Keratinocyte (primary cell): ENCODE measurements at regions not wholly inside any gene's neighbourhood (a gene's known extent, or its start where the extent isn't known, plus 50 kb on each side); places are given as distances from the start of the nearest gene placed in this dataset.

Experiments
- DNase-seq: peaks from one replicate; pipeline ENCODE4 v3.0.0-alpha.2; 2011; ENCODE audit warnings: low read depth, missing footprints, low spot score
- FAIRE-seq: peaks from 2 replicates; lab custom pipeline; 2011; peaks lifted over from hg19 to GRCh38; lab: Jason Lieb, UNC
- H2AFZ ChIP-seq: 2 replicates; pipeline ENCODE4 v1.6.0; 2012; ENCODE audit warnings: low read length, control low read depth, inconsistent platforms; ENCODE audit not compliant: control insufficient read depth
- H3K27ac ChIP-seq: 2 replicates; pipeline ENCODE4 v1.5.1; 2011; ENCODE audit warnings: low read length; ENCODE audit not compliant: control insufficient read depth, insufficient read depth
- H3K27me3 ChIP-seq: 3 replicates; pipeline ENCODE4 v1.6.0; 2011; ENCODE audit warnings: low read length; ENCODE audit not compliant: control insufficient read depth, insufficient read depth; ENCODE audit errors: extremely low read depth
- H3K36me3 ChIP-seq, 2 experiments: 2 replicates in 1 of 2; 3 replicates in 1 of 2; pipeline ENCODE4 v1.5.1; 2011; ENCODE audit warnings: low read length in 2 of 2, mild to moderate bottlenecking in 1 of 2; ENCODE audit not compliant: control insufficient read depth in 2 of 2, insufficient read depth in 2 of 2; ENCODE audit errors: extremely low read depth in 1 of 2
- H3K4me1 ChIP-seq: 3 replicates; pipeline ENCODE4 v1.5.1; 2011; ENCODE audit warnings: low read length; ENCODE audit not compliant: control insufficient read depth, insufficient read depth; ENCODE audit errors: extremely low read depth
- H3K4me2 ChIP-seq: 3 replicates; pipeline ENCODE4 v1.6.0; 2011; ENCODE audit warnings: low read depth, low read length; ENCODE audit not compliant: control insufficient read depth, insufficient read depth; ENCODE audit errors: extremely low read depth
- H3K4me3 ChIP-seq, 3 experiments: fragments of 200-600 bp in 1 of 3; sonication (generic) in 1 of 3; 2 replicates in 2 of 3; 3 replicates in 1 of 3; pipeline ENCODE4 v1.5.1; 2011 to 2016; ENCODE audit warnings: low read length in 3 of 3, mild to moderate bottlenecking in 3 of 3, control low read depth in 2 of 3, inconsistent platforms in 1 of 3, low read depth in 1 of 3, mixed read lengths in 1 of 3, mixed run types in 1 of 3, moderate library complexity in 1 of 3; ENCODE audit not compliant: control insufficient read depth in 2 of 3, insufficient read depth in 2 of 3; ENCODE audit errors: extremely low read depth in 1 of 3
- H3K79me2 ChIP-seq: 2 replicates; pipeline ENCODE4 v1.6.0; 2012; ENCODE audit warnings: low read length; ENCODE audit not compliant: control insufficient read depth, insufficient read depth
- H3K9ac ChIP-seq: 3 replicates; pipeline ENCODE4 v1.6.0; 2011; ENCODE audit warnings: low read length; ENCODE audit not compliant: control insufficient read depth, insufficient read depth; ENCODE audit errors: extremely low read depth
- H3K9me1 ChIP-seq: 3 replicates; pipeline ENCODE4 v1.6.0; 2011; ENCODE audit warnings: low read length; ENCODE audit not compliant: control insufficient read depth, insufficient read depth; ENCODE audit errors: extremely low read depth
- H3K9me3 ChIP-seq: 2 replicates; pipeline ENCODE4 v1.5.1; 2012; ENCODE audit warnings: low read depth, low read length; ENCODE audit not compliant: control insufficient read depth
- H4K20me1 ChIP-seq: 3 replicates; pipeline ENCODE4 v1.6.0; 2011; ENCODE audit warnings: low read length; ENCODE audit not compliant: control insufficient read depth, insufficient read depth; ENCODE audit errors: extremely low read depth
- EZH2 ChIP-seq: IDR thresholded peaks from one replicate; pipeline ENCODE4 v1.6.1; 2012; ENCODE audit warnings: inconsistent platforms, mild to moderate bottlenecking, low read length, moderate library complexity
- dilution Hi-C: fragments of 300-500 bp; cut with MboI; formaldehyde crosslinking; loops from one replicate; pipeline ENCODE4 v1.7.0; 2020; ENCODE audit warnings: low sequenced_read_pairs; ENCODE audit not compliant: extremely low pct_ligation_motif_present
- TF ChIP-seq, protein P1 (sequence below), 3 experiments: IDR thresholded peaks in 1 of 3; conservative IDR thresholded peaks in 1 of 3; optimal IDR thresholded peaks in 1 of 3; 2 replicates in 2 of 3; 3 replicates in 1 of 3; pipeline versions ENCODE3 to v1.5.1; 2011; ENCODE audit warnings: low read length in 3 of 3, mild to moderate bottlenecking in 3 of 3, moderate library complexity in 2 of 3, control low read depth in 1 of 3, inconsistent platforms in 1 of 3; ENCODE audit not compliant: insufficient read depth in 2 of 3; ENCODE audit errors: extremely low read depth in 1 of 3

DNA sequence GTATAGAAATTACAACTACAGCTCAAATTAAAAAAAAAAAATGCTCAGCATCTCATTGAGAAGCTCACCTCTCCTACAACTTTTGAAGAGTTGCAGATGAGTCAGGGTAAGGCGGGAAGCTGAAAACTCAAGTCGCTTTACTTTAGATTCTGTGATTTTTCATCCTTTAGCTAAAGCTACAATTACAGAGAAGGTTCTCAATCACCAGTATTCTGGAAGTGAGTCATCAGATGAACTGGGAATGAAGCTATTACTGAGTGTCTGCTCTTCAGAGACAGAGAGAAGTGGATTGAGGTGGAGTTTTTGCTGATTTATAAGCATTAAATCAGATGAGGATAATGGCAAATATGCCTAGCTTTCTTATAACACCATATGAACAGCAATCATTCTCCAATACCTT, 91.9 kb downstream of the TFAP2A start:
- peak overlapping the region; percentile 36 for H3K4me2 ChIP-seq
- no peak for DNase-seq
- H3K27me3 ChIP-seq = no peaks in the 10 kb centered on the region
- H4K20me1 ChIP-seq = no peaks in the 10 kb centered on the region
- no peaks in the 10 kb centered on the region for H3K9me3 ChIP-seq
- H3K9ac ChIP-seq = no peak overlapping the region
- H3K4me1 ChIP-seq = peaks cover 9% of the 10 kb centered on the region
- TF ChIP-seq EZH2 = no peak
- TF ChIP-seq, protein P1, sequence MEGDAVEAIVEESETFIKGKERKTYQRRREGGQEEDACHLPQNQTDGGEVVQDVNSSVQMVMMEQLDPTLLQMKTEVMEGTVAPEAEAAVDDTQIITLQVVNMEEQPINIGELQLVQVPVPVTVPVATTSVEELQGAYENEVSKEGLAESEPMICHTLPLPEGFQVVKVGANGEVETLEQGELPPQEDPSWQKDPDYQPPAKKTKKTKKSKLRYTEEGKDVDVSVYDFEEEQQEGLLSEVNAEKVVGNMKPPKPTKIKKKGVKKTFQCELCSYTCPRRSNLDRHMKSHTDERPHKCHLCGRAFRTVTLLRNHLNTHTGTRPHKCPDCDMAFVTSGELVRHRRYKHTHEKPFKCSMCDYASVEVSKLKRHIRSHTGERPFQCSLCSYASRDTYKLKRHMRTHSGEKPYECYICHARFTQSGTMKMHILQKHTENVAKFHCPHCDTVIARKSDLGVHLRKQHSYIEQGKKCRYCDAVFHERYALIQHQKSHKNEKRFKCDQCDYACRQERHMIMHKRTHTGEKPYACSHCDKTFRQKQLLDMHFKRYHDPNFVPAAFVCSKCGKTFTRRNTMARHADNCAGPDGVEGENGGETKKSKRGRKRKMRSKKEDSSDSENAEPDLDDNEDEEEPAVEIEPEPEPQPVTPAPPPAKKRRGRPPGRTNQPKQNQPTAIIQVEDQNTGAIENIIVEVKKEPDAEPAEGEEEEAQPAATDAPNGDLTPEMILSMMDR (optimal IDR thresholded peaks at IDR 0.05 in 1 of 3, IDR thresholded peaks at IDR 0.05 in 1 of 3, conservative IDR thresholded peaks at IDR 0.05 in 1 of 3; ENCODE audit: extremely low read depth in 1 of 3, insufficient read depth in 2 of 3, low read length in 3 of 3) = no peak
- H3K79me2 ChIP-seq = no peaks in the 10 kb centered on the region
- H3K4me3 ChIP-seq = no peak overlapping the region
- no peak overlapping the region for H3K27ac ChIP-seq
- no peaks in the 10 kb centered on the region for H3K36me3 ChIP-seq
- H3K9me1 ChIP-seq = no peaks in the 10 kb centered on the region
- dilution Hi-C loops = no loop called here
- H2AFZ ChIP-seq = no peak overlapping the region
- FAIRE-seq = peak; percentile 90

DNA sequence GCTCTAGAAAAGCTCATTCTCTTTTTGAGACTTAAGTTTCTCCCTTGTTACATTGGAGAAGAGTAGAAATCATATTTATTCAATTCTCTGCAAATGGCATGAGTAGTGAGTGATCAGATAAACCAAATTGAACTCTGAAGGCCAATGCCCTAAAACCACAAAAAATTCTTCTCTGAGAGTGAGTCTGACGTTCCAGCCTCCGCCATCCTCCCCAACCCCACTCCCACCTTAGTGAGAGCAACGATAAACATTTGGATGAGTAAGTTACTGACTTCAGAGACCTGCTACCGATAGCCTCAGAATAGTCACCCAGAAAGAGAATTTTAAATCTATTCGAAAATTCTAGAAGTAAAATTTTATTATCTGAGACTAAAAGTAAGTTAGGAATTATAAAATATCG, 94.6 kb downstream of the TFAP2A start:
- H3K27me3 ChIP-seq = no peaks in the 10 kb centered on the region
- H3K4me1 ChIP-seq = peaks cover 23% of the 10 kb centered on the region
- FAIRE-seq (no peak), DNase-seq (no peak)
- H3K4me3 ChIP-seq = no peak overlapping the region
- no peaks in the 10 kb centered on the region for H4K20me1 ChIP-seq
- H3K9me1 ChIP-seq = no peaks in the 10 kb centered on the region
- no peak overlapping the region for H2AFZ ChIP-seq
- no peaks in the 10 kb centered on the region for H3K36me3 ChIP-seq
- dilution Hi-C loops = no loop called here
- TF ChIP-seq, protein P1 (optimal IDR thresholded peaks at IDR 0.05 in 1 of 3, IDR thresholded peaks at IDR 0.05 in 1 of 3, conservative IDR thresholded peaks at IDR 0.05 in 1 of 3; ENCODE audit: extremely low read depth in 1 of 3, insufficient read depth in 2 of 3, low read length in 3 of 3) = no peak
- no peak for TF ChIP-seq EZH2
- no peaks in the 10 kb centered on the region for H3K79me2 ChIP-seq
- no peak overlapping the region for H3K4me2 ChIP-seq
- no peaks in the 10 kb centered on the region for H3K9me3 ChIP-seq
- no peak overlapping the region for H3K27ac ChIP-seq
- H3K9ac ChIP-seq = no peak overlapping the region
